DND-41 (cell line): ENCODE measurements at regions not wholly inside any gene's neighbourhood (a gene's known extent, or its start where the extent isn't known, plus 50 kb on each side); places are given as distances from the start of the nearest gene placed in this dataset.

ENCODE experiments used
- ATAC-seq: fragments of 200-7000 bp; cut with Tn5 transposase; 3 replicates; pipeline ENCODE4 v1.9.1; 2021; ENCODE audit warnings: low read depth; ENCODE audit not compliant: insufficient read depth
- DNase-seq: peaks from one replicate; pipeline ENCODE4 v3.0.0-alpha.2; 2020
- H2AFZ ChIP-seq: 2 replicates; pipeline ENCODE4 v1.6.0; 2012; ENCODE audit warnings: low read depth, low read length
- H3K27ac ChIP-seq: 2 replicates; pipeline ENCODE4 v1.5.1; 2012; ENCODE audit warnings: low read length, inconsistent platforms
- H3K27me3 ChIP-seq: fragments of 200-600 bp; sonication (generic); 2 replicates; pipeline ENCODE4 v1.6.0; 2012; ENCODE audit warnings: low read length, mild to moderate bottlenecking, inconsistent platforms; ENCODE audit not compliant: insufficient read depth, poor library complexity
- H3K36me3 ChIP-seq: 2 replicates; pipeline ENCODE4 v1.5.1; 2012; ENCODE audit warnings: low read length, inconsistent platforms; ENCODE audit not compliant: insufficient read depth
- H3K4me1 ChIP-seq: 2 replicates; pipeline ENCODE4 v1.5.1; 2012; ENCODE audit warnings: mild to moderate bottlenecking, low read length; ENCODE audit not compliant: insufficient read depth
- H3K4me2 ChIP-seq: 2 replicates; pipeline ENCODE4 v1.6.0; 2012; ENCODE audit warnings: mild to moderate bottlenecking, moderate library complexity, low read length, inconsistent platforms; ENCODE audit not compliant: insufficient read depth
- H3K4me3 ChIP-seq, 2 experiments: fragments of 200-600 bp in 1 of 2; shearing (Covaris generic) in 1 of 2; 2 replicates each; pipeline ENCODE4 v1.5.1; 2012 to 2016; ENCODE audit warnings: inconsistent platforms in 2 of 2, low read length in 2 of 2, mild to moderate bottlenecking in 2 of 2, low read depth in 1 of 2, moderate library complexity in 1 of 2
- H3K79me2 ChIP-seq: 2 replicates; pipeline ENCODE4 v1.6.0; 2012; ENCODE audit warnings: low read length, inconsistent platforms; ENCODE audit not compliant: insufficient read depth
- H3K9ac ChIP-seq: 2 replicates; pipeline ENCODE4 v1.6.0; 2012; ENCODE audit warnings: low read depth, mild to moderate bottlenecking, inconsistent platforms, low read length, moderate library complexity
- H3K9me3 ChIP-seq: 2 replicates; pipeline ENCODE4 v1.5.1; 2012; ENCODE audit warnings: low read length, moderate library complexity, mild to moderate bottlenecking, inconsistent platforms; ENCODE audit not compliant: insufficient read depth, severe bottlenecking
- H4K20me1 ChIP-seq: 2 replicates; pipeline ENCODE4 v1.6.0; 2012; ENCODE audit warnings: low read length; ENCODE audit not compliant: insufficient read depth
- EZH2 ChIP-seq: IDR thresholded peaks from 3 replicates; pipeline ENCODE4 v1.6.1; 2012; ENCODE audit warnings: borderline replicate concordance, low read depth, mild to moderate bottlenecking, moderate library complexity, low read length, inconsistent platforms; ENCODE audit not compliant: severe bottlenecking
- TF ChIP-seq, protein P1 (sequence below): IDR thresholded peaks from 2 replicates; pipeline ENCODE4 v1.5.1; 2012; ENCODE audit warnings: borderline replicate concordance, low read length, moderate library complexity, mild to moderate bottlenecking; ENCODE audit not compliant: poor library complexity, severe bottlenecking; ENCODE audit errors: extremely low read depth

GRCh38 chr20:60642541-60642940 is 609.5 kb upstream of the CDH4 start:
- Histone ChIP-seq H3K4me3 (no peak overlapping the region), H3K79me2 (no peaks in the 10 kb centered on the region), H3K27ac (no peak overlapping the region), H3K27me3 (no peaks in the 10 kb centered on the region), H3K4me2 (no peak overlapping the region), H3K9me3 (no peaks in the 10 kb centered on the region), H3K9ac (no peak overlapping the region), H3K4me1 (no peaks in the 10 kb centered on the region), H4K20me1 (no peaks in the 10 kb centered on the region), H2AFZ (no peak overlapping the region), H3K36me3 (no peaks in the 10 kb centered on the region)
- TF ChIP-seq, protein P1, sequence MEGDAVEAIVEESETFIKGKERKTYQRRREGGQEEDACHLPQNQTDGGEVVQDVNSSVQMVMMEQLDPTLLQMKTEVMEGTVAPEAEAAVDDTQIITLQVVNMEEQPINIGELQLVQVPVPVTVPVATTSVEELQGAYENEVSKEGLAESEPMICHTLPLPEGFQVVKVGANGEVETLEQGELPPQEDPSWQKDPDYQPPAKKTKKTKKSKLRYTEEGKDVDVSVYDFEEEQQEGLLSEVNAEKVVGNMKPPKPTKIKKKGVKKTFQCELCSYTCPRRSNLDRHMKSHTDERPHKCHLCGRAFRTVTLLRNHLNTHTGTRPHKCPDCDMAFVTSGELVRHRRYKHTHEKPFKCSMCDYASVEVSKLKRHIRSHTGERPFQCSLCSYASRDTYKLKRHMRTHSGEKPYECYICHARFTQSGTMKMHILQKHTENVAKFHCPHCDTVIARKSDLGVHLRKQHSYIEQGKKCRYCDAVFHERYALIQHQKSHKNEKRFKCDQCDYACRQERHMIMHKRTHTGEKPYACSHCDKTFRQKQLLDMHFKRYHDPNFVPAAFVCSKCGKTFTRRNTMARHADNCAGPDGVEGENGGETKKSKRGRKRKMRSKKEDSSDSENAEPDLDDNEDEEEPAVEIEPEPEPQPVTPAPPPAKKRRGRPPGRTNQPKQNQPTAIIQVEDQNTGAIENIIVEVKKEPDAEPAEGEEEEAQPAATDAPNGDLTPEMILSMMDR: no peak
- TF ChIP-seq EZH2: no peak
- ATAC-seq: no peak
- no peak for DNase-seq

DNA sequence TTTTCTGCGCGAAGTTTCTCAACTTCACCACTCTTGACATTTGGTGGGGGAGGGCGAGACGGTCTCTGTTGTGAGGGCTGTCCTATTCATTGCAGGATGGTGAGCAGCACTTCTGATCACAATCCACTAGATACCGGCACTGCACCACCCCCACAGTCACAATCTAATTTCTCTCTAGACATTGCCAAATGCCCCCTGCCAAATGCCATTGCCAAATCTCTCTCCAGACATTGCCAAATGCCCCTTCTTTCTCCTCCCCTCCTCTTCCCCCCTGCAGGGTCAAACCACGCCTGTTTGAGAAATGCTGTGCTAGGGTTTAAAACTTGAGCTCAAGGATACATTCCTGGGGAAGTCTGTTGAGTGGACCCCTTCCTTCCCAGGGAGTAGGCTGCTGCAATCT is 603.5 kb upstream of the CDH4 start:
- Histone ChIP-seq H3K4me2 (no peak overlapping the region), H3K9me3 (no peaks in the 10 kb centered on the region), H3K9ac (no peak overlapping the region), H3K36me3 (no peaks in the 10 kb centered on the region), H3K79me2 (no peaks in the 10 kb centered on the region), H2AFZ (no peak overlapping the region), H3K27me3 (no peaks in the 10 kb centered on the region), H3K27ac (no peak overlapping the region), H3K4me3 (no peak overlapping the region), H4K20me1 (no peaks in the 10 kb centered on the region), H3K4me1 (no peaks in the 10 kb centered on the region)
- TF ChIP-seq EZH2: no peak
- no peak for ATAC-seq
- DNase-seq: no peak

DNA sequence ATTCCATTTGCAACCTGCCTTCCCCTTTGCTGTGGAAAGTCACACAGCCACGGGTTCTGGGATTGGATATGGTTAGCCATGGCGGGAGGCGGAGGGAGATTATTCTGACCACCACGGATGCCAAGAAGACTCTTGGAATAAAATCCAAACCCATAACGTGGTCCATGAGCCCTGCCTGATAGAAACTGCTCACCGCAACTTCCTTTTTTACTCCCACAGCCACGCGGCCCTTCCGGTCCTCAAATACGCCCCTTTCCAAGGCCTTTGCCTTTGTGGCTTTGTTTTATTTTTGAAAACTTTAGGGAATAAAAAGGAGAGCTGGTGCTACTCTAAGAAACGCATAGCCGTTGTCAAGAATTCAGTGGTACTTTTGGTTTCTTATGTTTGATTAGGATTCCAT is 602.5 kb upstream of the CDH4 start:
- ATAC-seq (no peak), DNase-seq (no peak)
- Histone ChIP-seq H2AFZ (no peak overlapping the region), H3K4me3 (no peak overlapping the region), H3K79me2 (no peaks in the 10 kb centered on the region), H4K20me1 (no peaks in the 10 kb centered on the region), H3K36me3 (no peaks in the 10 kb centered on the region), H3K27ac (no peak overlapping the region), H3K9ac (no peak overlapping the region), H3K4me1 (no peaks in the 10 kb centered on the region), H3K27me3 (no peaks in the 10 kb centered on the region), H3K9me3 (no peaks in the 10 kb centered on the region), H3K4me2 (no peak overlapping the region)
- TF ChIP-seq EZH2: no peak
- TF ChIP-seq, protein P1: no peak

GRCh38 chr20:60650087-60650486 is 602.0 kb upstream of the CDH4 start:
- ATAC-seq: no peak
- TF ChIP-seq, protein P1: no peak
- no peak for TF ChIP-seq EZH2
- DNase-seq: no peak

More at GRCh38 chr20:60650087-60650486, 602.0 kb upstream of the CDH4 start:
- no peak overlapping the region for H3K27ac ChIP-seq
- no peaks in the 10 kb centered on the region for H3K27me3 ChIP-seq
- H3K4me1 ChIP-seq: no peaks in the 10 kb centered on the region
- H3K4me3 ChIP-seq: no peak overlapping the region
- no peaks in the 10 kb centered on the region for H3K9me3 ChIP-seq
- no peak overlapping the region for H2AFZ ChIP-seq
- H4K20me1 ChIP-seq: no peaks in the 10 kb centered on the region
- no peak overlapping the region for H3K9ac ChIP-seq
- H3K4me2 ChIP-seq: no peak overlapping the region
- H3K79me2 ChIP-seq: no peaks in the 10 kb centered on the region
- no peaks in the 10 kb centered on the region for H3K36me3 ChIP-seq
